HG02885 (cell line): ENCODE measurements at regions not wholly inside any gene's neighbourhood (a gene's known extent, or its start where the extent isn't known, plus 50 kb on each side); places are given as distances from the start of the nearest gene placed in this dataset.
"Not testable (repeated sequence)": the region's sequence is repeated elsewhere in the genome, so short reads cannot be mapped to it uniquely, and the experiment has no call there.

ENCODE experiments used
- ATAC-seq: cut with Tn5 transposase; IDR thresholded peaks from one replicate; pipeline ENCODE4 v1.9.1; 2021; ENCODE audit warnings: mild to moderate bottlenecking; ENCODE audit not compliant: unreplicated experiment, poor library complexity

DNA sequence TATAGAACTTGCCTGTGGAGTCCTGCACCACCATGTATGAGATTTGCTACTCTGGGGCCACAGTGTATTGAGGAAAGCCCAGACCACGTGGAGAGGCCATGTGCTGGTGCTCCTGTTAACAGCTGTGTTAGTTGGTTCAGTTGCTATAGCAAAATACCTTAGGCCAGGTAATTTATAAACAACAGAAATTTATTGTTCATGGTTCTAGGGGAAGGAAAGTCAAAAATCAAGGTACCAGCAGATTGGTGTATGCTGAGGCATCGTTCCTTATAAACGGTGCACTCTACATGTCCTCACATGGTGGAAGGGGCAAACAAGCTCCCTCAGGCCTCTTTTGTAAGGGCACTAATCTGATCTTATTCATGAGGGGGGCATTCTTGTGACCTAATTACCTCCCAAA lies 135.9 kb upstream of the FOXN2 start:
- ATAC-seq: no peak

DNA sequence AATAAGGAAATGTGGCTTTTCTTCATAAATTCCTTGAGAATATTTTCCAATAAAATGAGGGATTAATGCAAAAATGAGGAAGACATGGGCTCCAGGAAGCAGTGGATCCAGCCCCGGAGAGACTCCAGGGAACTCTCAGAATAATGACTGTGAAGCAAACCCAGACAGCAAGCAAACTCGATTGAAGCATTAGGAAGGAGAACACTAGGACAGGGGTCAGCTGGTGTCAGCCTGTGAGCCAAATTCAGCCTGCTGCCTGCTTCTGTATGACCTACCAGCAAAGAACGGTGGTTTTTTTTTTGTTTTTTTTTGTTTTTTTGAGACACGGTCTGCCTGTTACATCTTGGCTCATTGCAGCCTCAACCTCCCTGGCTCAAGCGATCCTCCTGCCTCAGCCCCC lies 133.9 kb upstream of the FOXN2 start:
- ATAC-seq: no peak

DNA sequence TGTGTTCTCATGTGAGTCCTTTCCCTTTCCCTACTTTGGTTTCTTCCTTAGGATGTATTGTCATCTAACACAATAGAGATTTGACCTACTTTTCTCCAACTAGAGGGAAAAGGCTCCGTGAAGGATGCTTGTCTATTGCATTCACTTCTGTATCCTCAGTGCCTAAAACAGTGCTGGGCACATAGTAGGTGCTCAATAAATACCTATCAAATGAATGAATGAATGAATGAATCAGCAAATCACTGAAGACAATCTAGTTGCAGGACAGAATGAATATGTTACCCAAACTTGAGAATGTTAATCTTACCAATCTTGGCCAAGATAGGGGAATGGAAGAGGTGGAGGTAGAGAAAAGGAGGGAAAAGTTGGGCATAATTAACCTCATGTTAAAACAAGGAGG lies 131.2 kb upstream of the FOXN2 start:
- ATAC-seq: no peak

DNA sequence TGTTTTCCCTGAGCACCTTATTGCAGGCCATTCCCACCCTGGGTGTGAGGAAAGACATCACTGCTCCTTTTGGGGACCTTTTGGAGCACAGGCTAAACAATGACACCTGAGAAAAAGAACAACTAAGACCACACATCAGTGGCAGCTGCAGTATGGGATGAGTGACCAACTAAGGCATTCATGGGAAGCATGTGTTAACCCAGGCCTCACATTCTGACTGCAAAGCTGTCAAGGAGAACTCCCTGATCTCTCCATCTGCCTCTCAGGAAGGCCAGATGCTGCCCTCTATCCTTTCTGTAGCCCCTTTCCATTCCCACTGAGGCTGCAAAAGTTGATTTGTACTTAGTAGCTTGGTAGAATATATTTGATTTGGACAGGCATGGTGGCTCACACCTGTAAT lies 130.5 kb upstream of the FOXN2 start:
- ATAC-seq: no peak

DNA sequence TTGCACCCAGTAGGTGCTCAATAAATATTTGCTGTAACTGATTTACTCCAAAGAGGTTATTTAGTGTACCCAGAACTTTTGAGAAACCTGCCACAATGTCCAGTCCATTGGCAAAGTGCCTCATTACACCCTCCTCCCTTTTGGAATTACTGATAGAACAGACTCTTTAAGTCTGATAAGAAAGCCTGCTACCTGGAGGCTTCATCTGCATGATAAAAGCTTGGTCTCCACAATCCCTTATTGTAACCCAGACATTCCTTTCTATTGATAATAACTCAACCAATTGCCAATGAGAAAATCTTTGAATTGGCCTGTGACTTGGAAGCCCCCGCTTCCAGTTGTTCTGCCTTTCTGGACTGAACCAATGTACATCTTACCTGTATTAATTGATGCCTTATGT lies 127.0 kb upstream of the FOXN2 start:
- no peak for ATAC-seq

DNA sequence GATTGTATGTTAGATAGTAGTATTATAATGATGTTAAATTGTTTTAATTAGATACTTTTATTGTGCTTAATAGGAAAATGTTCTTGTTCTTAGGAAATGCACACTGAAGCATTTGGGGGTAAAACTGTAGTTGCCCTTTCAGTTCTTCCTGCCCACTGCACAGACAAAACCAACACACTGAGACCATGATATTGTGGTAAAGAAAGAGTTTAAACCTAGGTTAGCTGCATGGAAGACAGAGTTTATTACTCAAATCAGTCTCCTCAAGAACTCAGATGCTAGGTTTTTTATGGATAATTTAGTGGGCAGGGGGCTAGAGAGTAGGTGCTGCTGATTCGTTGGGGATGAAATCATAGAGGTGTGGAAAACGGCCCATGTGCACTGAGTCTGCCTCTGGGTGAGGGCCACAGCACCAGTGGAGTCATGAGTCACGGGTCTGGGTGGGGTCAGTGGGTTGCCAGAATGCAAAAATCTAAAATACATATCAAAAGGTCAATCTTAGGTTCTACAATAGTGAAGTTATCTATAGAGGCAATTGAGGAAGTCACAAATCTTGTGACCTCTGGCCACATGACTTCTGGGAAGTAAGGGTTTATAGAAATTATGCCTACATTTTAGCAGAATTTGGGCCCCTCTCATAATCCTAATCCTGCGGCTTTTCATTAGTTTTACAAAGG lies 124.8 kb upstream of the FOXN2 start:
- no peak for ATAC-seq

DNA sequence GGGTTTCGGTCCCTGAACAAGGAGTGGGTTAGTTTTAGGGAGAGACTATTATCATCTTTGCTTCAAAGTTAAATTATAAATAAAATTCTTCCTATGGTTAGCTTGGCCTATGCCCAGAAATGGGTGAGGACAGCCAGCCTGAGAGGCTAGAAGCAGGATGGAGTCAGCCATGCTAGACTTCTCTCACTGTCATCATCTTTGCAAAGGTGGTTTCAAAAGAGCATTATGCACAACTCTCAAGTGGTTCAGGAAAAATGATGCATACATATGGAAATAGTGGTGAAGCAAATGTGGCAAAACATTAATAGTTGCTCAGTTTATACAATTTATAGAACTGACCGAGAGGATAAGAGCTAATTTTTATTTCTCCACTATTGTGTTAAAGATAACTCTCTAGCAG lies 124.3 kb upstream of the FOXN2 start:
- ATAC-seq: no peak

DNA sequence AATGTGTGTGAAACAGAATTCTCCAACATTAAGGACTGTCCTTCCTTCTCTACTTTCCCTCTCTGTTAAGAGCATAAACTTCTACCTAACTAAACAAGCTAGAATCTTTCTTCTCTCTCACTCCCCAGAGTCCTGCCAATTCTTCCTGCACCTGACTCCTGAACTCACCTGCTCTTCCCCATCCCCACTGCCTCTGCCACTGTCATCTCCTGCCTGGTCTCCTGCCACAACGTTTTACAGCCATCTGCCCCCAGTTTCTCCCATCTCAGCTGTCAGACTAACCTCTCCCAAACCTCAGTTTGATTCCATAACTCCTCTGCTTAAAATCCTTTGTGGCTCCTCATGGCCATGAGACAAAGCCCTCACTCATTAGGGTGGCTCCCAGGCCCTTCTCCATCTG lies 119.8 kb upstream of the FOXN2 start:
- ATAC-seq: no peak

DNA sequence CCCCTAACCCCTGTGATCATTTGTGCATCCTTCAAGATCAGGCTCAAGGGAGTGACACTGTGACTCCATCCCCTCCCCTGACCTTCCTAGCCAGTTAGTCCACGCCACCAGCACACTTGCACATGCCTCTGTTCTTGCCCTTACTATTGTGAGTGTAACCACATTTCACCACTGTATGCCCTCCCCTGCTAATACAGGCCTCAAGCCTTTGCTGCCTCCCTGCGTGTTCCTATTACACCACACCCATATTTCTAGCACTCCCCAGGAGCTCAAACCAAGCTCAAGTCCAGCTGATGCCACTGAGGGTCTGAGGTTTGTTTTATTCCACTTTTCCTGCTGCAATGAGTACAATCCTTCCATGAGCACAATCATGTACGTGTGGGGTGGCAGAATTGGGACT lies 119.3 kb upstream of the FOXN2 start:
- ATAC-seq: no peak

DNA sequence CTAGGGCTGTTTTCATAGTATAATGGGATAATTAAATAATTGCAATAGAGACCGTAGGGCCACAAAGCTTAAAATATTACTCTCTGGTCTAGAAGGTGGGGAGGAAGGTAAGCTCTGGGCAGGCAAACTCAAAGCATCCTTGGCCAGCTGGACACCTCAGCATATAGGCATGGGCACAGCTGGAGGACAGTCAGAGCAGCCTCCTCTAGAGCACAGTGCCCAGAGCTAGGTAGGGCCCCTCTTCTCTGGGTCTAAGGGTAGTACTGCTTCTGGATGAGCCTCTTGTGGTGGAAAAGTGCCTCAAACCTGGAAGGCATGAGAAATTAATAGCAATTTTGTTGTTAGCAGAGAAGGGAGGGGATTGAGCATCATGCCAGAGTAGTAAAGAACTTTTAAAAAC lies 116.9 kb upstream of the FOXN2 start:
- no peak for ATAC-seq

DNA sequence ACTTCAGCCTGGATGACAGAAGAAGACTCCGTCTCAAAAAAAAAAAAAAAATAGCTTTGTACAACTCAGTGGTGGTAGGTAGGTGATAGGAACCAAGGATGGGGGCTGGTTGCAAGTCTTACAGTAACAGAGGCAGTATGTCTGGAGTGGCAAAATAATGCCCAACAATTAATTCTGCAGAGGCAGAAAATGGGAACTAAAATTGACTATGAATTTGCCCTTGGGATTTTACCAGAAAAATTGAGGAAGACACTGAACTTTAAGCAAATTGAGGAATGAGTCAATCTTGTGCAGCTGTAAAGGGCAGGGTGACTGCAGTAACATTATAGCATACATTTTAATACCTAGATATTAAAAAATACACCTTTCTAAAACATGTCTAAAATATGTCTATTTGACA lies 116.1 kb upstream of the FOXN2 start:
- ATAC-seq: no peak

DNA sequence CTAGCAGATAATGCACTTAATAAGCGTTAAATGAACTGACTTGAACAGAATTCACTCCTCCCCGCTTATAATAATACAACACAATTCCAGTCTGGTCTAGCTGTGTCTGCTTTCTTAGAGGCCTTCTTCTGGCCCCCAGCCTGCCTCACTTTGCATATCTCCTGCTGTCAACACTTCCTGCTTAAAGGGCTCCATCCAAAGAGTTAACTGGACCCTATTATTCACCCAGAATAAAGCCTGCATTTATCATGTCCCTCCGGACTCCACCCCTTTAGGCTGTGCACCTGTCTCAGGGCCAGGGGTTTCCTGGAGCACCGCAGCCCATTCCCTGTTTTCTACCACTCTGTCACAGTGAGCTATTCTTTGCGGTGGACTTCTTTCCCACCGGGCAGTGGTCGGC lies 115.4 kb upstream of the FOXN2 start:
- ATAC-seq: no peak

DNA sequence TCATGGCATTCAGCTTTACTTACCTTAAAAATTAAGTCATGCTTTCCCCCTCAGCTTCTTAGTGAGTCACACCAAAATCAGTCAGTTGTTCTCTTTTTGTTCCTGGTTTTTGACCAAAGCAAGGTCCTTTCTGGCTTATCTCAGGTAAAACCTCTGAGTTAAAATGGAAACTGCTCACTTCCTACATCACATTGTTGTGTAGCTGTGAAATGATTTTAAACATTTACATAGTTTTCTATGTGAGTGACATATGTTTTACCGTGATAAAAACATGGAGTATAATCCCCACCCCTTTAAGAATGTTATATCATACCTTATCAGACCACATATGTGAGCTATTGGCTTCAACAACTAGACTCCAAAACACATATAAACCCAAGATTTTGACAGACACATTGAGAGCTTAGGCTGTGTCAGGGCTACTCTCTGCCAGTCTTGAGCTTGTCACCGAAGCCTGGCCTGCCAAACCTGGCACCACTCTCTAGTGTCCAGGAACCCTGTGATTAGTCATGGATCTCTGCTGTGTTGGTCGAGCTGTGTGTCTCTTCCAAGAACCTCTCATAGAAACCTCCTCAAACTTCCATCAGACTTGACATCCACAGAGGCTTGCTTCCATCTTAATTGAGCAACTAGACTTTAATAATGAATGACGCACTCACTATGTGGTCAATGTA lies 113.7 kb upstream of the FOXN2 start:
- ATAC-seq: peak; percentile 71

DNA sequence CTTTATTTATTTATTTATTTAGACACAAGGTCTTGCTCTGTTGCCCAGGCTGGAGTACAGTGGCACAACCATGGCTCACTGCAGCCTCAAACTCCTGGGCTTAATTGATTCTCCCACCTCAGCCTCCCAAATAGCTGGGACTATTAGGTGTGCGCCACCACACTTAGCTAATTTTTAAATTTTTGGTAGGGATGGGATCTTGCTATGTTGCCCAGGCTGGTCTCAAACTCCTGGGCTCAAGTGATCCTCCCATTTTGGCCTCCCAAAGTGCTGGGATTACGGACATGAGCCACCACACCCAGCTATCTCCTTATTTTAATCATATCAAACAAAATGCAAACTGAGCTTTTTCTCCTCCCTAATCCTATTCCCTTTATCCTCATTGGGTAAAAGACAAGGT lies 113.0 kb upstream of the FOXN2 start:
- ATAC-seq: not testable (repeated sequence)

DNA sequence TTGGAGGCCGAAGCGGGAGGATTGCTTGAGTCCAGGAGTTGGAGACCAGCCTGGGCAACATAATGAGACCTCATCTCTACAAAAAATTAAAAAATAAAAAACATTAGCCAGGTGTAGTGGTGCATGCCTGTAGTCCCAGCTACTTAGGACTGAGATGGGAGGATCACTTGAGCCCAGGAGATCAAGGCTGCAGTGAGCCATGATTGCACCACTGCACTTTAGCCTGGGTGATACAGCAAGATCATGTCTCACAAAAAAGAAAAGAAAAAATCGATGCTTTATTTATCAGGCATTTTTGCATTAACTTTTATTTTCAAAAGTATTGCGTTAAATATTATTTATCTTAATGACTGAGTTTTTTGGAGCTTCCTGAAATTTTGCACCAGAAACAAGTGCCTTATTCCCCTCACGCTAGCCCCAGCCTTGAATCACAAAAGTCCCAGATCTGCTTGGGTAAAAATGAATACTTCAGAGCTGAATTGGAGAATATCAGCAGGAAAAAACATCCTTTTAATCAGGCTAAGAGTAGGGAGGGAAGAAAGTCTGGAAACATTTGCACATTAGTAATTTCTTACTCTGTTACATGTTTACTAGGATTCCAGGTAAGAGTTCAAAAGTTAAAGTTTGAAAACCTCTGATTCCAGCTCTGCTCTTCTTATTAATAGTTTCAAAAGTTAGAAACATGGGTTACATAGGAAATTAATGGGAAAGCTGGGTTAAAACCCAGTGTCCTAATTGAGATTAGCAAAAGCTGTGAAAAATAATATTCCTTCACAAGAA lies 111.4 kb upstream of the FOXN2 start:
- ATAC-seq: no peak

DNA sequence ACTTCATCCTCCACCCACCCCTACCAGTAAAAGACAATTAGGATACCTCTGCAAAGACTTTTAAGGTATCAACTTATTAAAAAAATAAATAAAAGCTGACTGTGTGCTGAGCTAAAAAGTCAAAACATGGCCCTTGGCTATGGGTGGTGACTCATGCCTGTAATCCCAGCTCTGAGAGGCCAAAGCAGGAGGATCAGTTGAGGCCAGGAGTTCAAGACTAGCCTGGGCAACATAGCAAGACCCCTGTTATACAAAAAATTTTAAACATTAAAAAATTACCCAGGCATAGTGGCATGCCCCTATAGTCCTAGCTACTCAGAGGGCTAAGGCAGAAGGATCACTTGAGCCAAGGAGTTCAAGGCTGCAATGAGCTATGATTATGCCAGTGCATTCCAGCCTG lies 110.8 kb upstream of the FOXN2 start:
- no peak for ATAC-seq

DNA sequence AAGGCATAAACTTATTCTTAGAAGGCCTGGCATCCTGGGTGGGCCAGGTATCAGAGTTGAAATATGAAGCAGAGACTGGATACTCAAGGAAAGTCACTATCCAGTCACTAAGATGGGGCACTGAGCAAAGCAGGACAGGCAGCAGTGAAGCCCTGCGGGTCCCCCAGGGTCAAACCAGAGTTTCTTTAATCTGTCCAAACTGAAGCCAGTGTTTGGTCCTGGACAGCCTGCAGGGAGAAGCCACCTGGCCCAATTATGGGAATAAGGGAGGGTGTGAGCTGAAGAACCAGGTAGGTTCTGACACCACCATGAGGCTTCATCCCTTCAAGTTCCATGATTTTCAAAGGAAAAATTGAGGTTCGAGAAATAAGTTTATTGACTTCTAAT lies 109.7 kb upstream of the FOXN2 start:
- no peak for ATAC-seq

DNA sequence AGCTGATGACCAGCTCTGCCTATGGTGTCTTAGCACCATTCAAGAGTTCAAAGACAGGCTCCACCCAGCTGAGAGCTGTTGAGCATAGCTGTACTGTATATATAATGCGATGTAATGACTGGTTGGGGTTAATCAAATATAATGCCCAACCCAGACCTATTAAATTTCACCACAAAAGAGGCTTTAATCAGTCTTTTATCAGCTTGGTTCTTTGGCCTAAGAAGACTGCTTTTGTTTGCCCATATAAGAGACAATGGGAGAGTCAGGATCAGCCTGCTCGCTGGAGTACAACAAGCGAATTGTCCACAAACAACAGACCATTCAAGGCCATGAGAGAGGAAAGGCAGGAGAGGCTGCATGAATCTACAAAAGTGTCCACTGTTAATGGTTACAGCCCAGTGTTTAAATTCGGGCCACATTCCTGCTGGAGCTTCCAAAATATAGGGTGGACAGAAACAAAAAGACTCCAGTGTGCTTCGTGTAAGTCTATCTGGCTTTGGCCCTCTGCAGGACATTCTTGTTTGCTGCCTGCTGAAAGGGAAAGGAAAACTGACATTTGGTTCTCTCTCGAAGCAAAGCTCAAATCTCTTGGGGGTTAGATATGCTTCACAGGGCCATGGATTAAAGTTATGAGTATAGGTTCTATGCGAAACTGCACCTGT lies 109.2 kb upstream of the FOXN2 start:
- ATAC-seq: peak; percentile 58

DNA sequence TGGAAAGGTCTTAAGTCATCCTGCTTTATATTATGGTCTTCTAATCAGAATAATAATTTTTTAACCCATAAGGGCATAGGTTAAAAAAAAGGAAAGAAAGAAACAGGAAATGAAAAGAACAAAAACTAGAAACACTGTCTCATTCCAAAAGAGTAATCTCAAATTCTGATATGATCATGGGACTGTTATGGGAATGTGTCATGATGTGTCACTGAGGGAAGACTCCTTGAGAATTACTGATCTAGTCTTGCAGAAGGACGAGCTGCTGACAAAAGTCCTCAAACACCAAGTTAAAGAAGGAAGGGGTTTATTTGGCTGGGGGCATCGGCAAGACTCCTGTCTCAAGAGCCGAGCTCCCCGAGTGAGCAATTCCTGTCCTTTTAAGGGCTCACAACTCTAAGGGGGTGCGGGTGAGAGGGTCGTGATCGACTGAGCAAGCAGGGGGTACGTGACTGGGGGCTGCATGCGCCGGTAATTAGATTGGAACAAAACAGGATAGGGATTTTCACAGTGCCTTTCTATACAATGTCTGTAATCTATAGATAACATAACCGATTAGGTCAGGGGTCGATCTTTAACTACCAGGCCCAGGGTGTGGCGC lies 108.3 kb upstream of the FOXN2 start:
- not testable (repeated sequence) for ATAC-seq

DNA sequence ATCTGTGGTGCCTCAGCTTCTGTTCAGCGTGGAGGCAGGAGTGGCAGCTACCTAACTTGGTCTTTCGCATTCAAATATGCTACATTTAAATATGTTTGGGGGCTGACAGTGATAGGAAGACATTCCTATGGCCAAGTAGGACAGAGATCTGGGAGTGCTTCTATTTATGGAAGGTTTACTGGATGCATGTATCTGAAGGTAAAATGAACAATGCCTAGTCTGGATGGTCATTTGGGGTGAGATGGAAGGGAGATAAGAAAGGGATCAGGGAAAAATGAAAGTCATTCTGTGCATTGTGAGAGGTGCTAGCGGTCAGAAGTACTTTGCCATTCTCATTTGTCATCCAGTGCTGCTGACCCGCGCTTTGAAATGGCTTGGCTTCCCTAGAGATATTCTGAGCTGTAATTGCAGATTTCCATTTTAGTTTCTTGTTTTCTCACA lies 107.3 kb upstream of the FOXN2 start:
- ATAC-seq: no peak

DNA sequence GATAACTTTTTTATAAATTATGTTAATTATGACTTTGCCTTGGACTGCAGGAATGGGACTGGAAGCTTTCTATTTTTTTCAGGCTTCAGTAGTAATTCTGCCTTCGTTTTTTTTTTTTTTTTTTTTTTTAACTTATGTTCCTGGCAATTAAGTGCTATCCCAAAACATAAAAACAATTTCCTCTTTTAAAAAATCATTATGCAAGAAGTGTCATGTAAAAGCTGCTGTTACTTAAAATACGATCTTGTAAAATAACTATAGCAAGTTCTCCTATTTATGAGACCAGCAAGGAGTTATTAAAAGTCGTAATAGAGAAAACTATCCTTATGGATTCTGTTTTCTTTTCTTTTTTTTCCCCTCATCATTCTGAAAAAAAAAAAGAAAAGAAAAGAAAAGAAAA lies 106.6 kb upstream of the FOXN2 start:
- ATAC-seq: no peak
